GM23248 (cell line): ENCODE measurements at regions not wholly inside any gene's neighbourhood (a gene's known extent, or its start where the extent isn't known, plus 50 kb on each side); places are given as distances from the start of the nearest gene placed in this dataset.

Experiments used
- DNase-seq: peaks from one replicate; pipeline ENCODE4 v3.0.0-alpha.2; 2015
- H2AFZ ChIP-seq: fragments of 200-600 bp; sonication (generic); 2 replicates; pipeline ENCODE4 v1.6.1; 2016; ENCODE audit warnings: antibody characterized with exemption
- H3F3A ChIP-seq: fragments of 200-600 bp; sonication (generic); 2 replicates; pipeline ENCODE4 v1.6.1; 2016; ENCODE audit warnings: mild to moderate bottlenecking, antibody characterized with exemption, mixed run types; ENCODE audit not compliant: insufficient read depth
- H3K27ac ChIP-seq: fragments of 200-600 bp; sonication (generic); 2 replicates; pipeline ENCODE4 v1.5.1; 2016; ENCODE audit warnings: mild to moderate bottlenecking
- H3K27me3 ChIP-seq: fragments of 200-600 bp; sonication (generic); replicated peaks from 2 replicates; pipeline ENCODE4 v1.6.1; 2016; ENCODE audit warnings: mild to moderate bottlenecking; ENCODE audit not compliant: insufficient read depth
- H3K36me3 ChIP-seq: fragments of 200-600 bp; sonication (generic); 2 replicates; pipeline ENCODE4 v1.6.1; 2016; ENCODE audit warnings: low read depth, mild to moderate bottlenecking
- H3K4me1 ChIP-seq: fragments of 200-600 bp; sonication (generic); 2 replicates; pipeline ENCODE4 v1.6.1; 2016; ENCODE audit warnings: mild to moderate bottlenecking; ENCODE audit not compliant: insufficient read depth
- H3K4me2 ChIP-seq: fragments of 200-600 bp; sonication (generic); one replicate; pipeline ENCODE4 v1.6.1; 2016; ENCODE audit warnings: mild to moderate bottlenecking; ENCODE audit not compliant: unreplicated experiment
- H3K4me3 ChIP-seq: fragments of 200-600 bp; sonication (generic); 2 replicates; pipeline ENCODE4 v1.5.1; 2016; ENCODE audit warnings: mild to moderate bottlenecking
- H3K79me2 ChIP-seq: fragments of 200-600 bp; sonication (generic); 2 replicates; pipeline ENCODE4 v1.6.1; 2016; ENCODE audit warnings: mild to moderate bottlenecking; ENCODE audit not compliant: insufficient read depth
- H3K9ac ChIP-seq: fragments of 200-600 bp; sonication (generic); 2 replicates; pipeline ENCODE4 v1.6.1; 2016; ENCODE audit warnings: mild to moderate bottlenecking
- H3K9me2 ChIP-seq: fragments of 200-600 bp; sonication (generic); 2 replicates; pipeline ENCODE4 v1.6.1; 2016; ENCODE audit warnings: mixed run types, mild to moderate bottlenecking, moderate library complexity; ENCODE audit not compliant: insufficient read depth
- H3K9me3 ChIP-seq: fragments of 200-600 bp; sonication (generic); one replicate; pipeline ENCODE4 v1.6.1; 2017; ENCODE audit warnings: low read depth
- H4K20me1 ChIP-seq: fragments of 200-600 bp; sonication (generic); 2 replicates; pipeline ENCODE4 v1.6.0; 2016; ENCODE audit not compliant: insufficient read depth
- EZH2 ChIP-seq: fragments of 200-600 bp; sonication (generic); IDR thresholded peaks from 2 replicates; pipeline ENCODE4 v1.6.1; 2018; ENCODE audit warnings: antibody characterized with exemption, mild to moderate bottlenecking; ENCODE audit not compliant: insufficient read depth, poor library complexity, severe bottlenecking
- EZH2phosphoT487 ChIP-seq: fragments of 200-600 bp; sonication (generic); IDR thresholded peaks from 2 replicates; pipeline ENCODE4 v1.6.1; 2018; ENCODE audit warnings: antibody characterized with exemption, moderate library complexity, mild to moderate bottlenecking, low read depth; ENCODE audit not compliant: insufficient read depth
- WGBS, 2 experiments: methylation state at CpG; one replicate each; pipeline ENCODE4 v1.1.6; 2015 to 2017; ENCODE audit warnings: low lambda C conversion rate in 2 of 2, low coverage in 1 of 2; ENCODE audit errors: missing lambda C conversion rate in 2 of 2; 5-methylcytosine and 5-hydroxymethylcytosine counted together
- in situ Hi-C: fragments of 300-500 bp; cut with MboI; formaldehyde crosslinking; loops from 2 replicates; pipeline ENCODE4 v1.15.0; 2020

DNA sequence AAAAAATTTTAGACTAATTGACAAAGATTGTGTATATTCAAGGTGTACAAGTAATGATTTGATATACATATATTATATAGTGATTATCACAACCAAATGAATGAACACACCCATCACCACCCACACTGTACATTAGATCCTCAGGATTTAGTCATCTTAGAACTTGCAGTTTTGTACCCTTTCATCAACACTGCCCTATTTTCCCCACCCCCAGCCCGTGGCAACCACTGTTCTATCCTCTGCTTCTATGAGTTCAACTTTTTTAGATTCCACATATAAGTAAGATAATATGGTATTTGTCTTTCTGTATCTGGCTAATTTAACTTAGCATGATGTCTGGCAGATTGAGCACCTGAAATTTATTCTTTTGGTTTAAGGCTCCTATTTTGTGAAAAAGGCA lies 173.6 kb downstream of the IER5 start:
- WGBS, 2 experiments = 0% methylated on average over 1 of the region's 1 CpG

DNA sequence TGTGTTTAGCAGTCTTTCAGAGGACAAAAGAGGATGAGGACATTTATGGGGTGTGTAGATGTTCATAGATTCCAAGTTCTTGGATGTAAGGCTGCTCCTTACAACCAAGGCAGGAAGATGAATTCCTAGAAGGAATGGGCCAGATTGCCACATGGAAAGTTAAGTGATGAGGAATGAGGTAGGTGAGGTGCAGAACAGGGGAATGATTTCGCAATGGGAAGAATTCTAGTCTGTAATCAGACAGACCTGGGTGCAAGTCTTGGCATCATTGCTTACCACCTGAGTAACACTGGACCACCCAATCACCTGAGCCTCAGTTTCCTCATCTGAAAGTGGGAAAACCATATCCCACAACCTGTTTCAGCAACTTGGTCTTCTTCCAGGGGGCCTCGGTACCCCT lies 174.9 kb downstream of the IER5 start:
- no peak overlapping the region for H3K4me3 ChIP-seq
- in situ Hi-C loops = no loop called here
- 25 to 35% methylated on average over 2 of the region's 2 CpGs for WGBS, 2 experiments
- TF ChIP-seq EZH2 (no peak), EZH2phosphoT487 (no peak)
- no peaks in the 10 kb centered on the region for H3K9me2 ChIP-seq
- no peak overlapping the region for H3K9ac ChIP-seq
- no peaks in the 10 kb centered on the region for H4K20me1 ChIP-seq
- no peaks in the 10 kb centered on the region for H3K36me3 ChIP-seq
- no peak overlapping the region for H3K4me2 ChIP-seq
- no peaks in the 10 kb centered on the region for H3K79me2 ChIP-seq
- no peak for DNase-seq
- peaks cover 9% of the 10 kb centered on the region for H3K27me3 ChIP-seq
- H3F3A ChIP-seq = no peaks in the 10 kb centered on the region
- H2AFZ ChIP-seq = no peak overlapping the region
- no peak overlapping the region for H3K27ac ChIP-seq
- no peaks in the 10 kb centered on the region for H3K9me3 ChIP-seq
- H3K4me1 ChIP-seq = no peaks in the 10 kb centered on the region

More for the DNA sequence above, 173.6 kb downstream of the IER5 start:
- in situ Hi-C loops = no loop called here
- Histone ChIP-seq H4K20me1 (no peaks in the 10 kb centered on the region), H3F3A (no peaks in the 10 kb centered on the region), H2AFZ (no peak overlapping the region), H3K4me1 (no peaks in the 10 kb centered on the region), H3K4me3 (no peak overlapping the region), H3K27ac (no peak overlapping the region), H3K4me2 (no peak overlapping the region), H3K36me3 (no peaks in the 10 kb centered on the region), H3K79me2 (no peaks in the 10 kb centered on the region), H3K9me2 (no peaks in the 10 kb centered on the region), H3K27me3 (peaks cover 9% of the 10 kb centered on the region), H3K9ac (no peak overlapping the region), H3K9me3 (no peaks in the 10 kb centered on the region)
- DNase-seq = no peak
- no peak for TF ChIP-seq EZH2phosphoT487
- TF ChIP-seq EZH2 = no peak

DNA sequence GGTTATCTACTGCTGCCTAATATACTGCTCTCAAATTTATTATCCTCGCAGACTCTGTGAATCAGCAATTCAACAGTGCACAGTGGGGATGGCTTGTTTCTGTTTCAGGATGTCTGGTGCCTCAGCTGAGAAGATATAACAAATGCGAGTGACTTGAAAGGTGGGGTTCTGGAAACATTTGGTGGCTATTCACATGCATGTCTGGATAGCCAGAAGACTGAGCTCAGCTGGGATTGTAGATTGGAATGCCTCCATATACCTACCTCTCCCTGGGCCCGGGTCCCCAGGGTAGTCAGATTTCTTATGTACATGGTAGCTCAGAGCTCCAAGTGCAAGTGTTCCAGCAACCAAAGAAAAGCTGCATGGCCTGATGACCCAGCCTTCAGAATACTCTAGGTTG lies 176.3 kb downstream of the IER5 start:
- Histone ChIP-seq H3K36me3 (no peaks in the 10 kb centered on the region), H3K9me2 (no peaks in the 10 kb centered on the region), H3K79me2 (no peaks in the 10 kb centered on the region), H3K4me3 (no peak overlapping the region), H4K20me1 (no peaks in the 10 kb centered on the region), H3F3A (no peaks in the 10 kb centered on the region), H3K27ac (no peak overlapping the region), H3K4me1 (no peaks in the 10 kb centered on the region), H3K4me2 (no peak overlapping the region), H3K27me3 (peaks cover 9% of the 10 kb centered on the region), H2AFZ (no peak overlapping the region), H3K9me3 (no peaks in the 10 kb centered on the region), H3K9ac (no peak overlapping the region)
- WGBS, 2 experiments = 8 to 20% methylated on average over 3 of the region's 3 CpGs
- in situ Hi-C loops = no loop called here
- DNase-seq = no peak
- no peak for TF ChIP-seq EZH2phosphoT487
- no peak for TF ChIP-seq EZH2

DNA sequence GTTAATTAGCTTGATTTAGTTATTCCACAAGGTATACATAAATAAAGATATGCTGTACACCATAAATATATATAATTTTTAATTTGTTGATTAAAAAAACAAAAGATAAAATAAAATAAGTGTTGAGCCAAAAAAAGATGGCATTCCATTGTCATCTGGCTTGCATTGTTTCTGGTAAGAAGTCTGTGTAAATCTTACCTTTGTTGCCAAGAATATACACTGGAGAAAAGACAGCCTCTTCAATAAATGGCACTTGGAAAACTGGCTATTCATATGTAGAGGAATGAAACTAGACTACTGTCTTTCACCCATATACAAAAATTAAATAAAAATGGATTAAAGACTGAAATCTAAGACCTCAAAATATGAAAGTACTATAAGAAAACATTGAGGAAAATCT lies 196.5 kb downstream of the IER5 start:
- H2AFZ ChIP-seq = no peak overlapping the region
- H3K4me2 ChIP-seq = no peak overlapping the region
- in situ Hi-C loops = no loop called here
- no peak overlapping the region for H3K4me3 ChIP-seq
- H3K9me3 ChIP-seq = no peaks in the 10 kb centered on the region
- no peaks in the 10 kb centered on the region for H3K36me3 ChIP-seq
- no peaks in the 10 kb centered on the region for H3K9me2 ChIP-seq
- no peaks in the 10 kb centered on the region for H3K27me3 ChIP-seq
- H3F3A ChIP-seq = no peaks in the 10 kb centered on the region
- no peak for DNase-seq
- TF ChIP-seq EZH2phosphoT487 = no peak
- no peak for TF ChIP-seq EZH2
- H4K20me1 ChIP-seq = no peaks in the 10 kb centered on the region
- H3K27ac ChIP-seq = no peak overlapping the region
- no peak overlapping the region for H3K9ac ChIP-seq
- no peaks in the 10 kb centered on the region for H3K79me2 ChIP-seq
- H3K4me1 ChIP-seq = no peaks in the 10 kb centered on the region

DNA sequence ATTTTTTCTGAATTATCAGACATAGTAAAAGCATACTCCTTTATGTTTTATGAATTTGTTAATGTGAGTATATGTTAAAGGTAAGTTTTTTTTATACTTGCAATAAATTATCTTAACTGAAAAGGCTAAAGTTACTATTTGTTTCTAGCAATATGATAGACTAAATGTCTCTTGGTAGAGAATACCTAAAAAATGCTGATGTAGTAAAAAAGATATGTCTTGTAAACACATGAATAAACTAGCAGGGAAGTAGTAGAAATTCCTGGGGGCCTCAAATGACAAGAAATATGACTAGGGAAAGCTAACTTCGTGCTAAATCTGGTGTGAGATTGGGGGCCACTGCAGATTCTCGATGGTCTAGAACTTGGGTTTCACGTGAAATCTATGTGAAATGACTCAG lies 188.1 kb upstream of the CACNA1E start:
- no peaks in the 10 kb centered on the region for H4K20me1 ChIP-seq
- no peak overlapping the region for H3K4me3 ChIP-seq
- no peaks in the 10 kb centered on the region for H3K9me3 ChIP-seq
- H3K27ac ChIP-seq = no peak overlapping the region
- no peaks in the 10 kb centered on the region for H3K36me3 ChIP-seq
- in situ Hi-C loops = no loop called here
- no peaks in the 10 kb centered on the region for H3K9me2 ChIP-seq
- no peak for DNase-seq
- H3K9ac ChIP-seq = no peak overlapping the region
- H2AFZ ChIP-seq = no peak overlapping the region
- TF ChIP-seq EZH2phosphoT487 = no peak
- no peak for TF ChIP-seq EZH2
- no peaks in the 10 kb centered on the region for H3K4me1 ChIP-seq
- H3F3A ChIP-seq = no peaks in the 10 kb centered on the region
- WGBS, 2 experiments = 13% methylated on average over 3 of the region's 3 CpGs
- no peak overlapping the region for H3K4me2 ChIP-seq
- H3K27me3 ChIP-seq = no peaks in the 10 kb centered on the region
- no peaks in the 10 kb centered on the region for H3K79me2 ChIP-seq
